Right renal pelvis (tissue), 4 donors: ENCODE measurements at regions not wholly inside any gene's neighbourhood (a gene's known extent, or its start where the extent isn't known, plus 50 kb on each side); places are given as distances from the start of the nearest gene placed in this dataset.

Source experiments
- DNase-seq, 4 donors: peaks; one replicate each; pipeline ENCODE4 v3.0.0-alpha.2; 2013; ENCODE audit warnings: low read depth in 4 of 4, low spot score in 3 of 4, missing footprints in 1 of 4

DNA sequence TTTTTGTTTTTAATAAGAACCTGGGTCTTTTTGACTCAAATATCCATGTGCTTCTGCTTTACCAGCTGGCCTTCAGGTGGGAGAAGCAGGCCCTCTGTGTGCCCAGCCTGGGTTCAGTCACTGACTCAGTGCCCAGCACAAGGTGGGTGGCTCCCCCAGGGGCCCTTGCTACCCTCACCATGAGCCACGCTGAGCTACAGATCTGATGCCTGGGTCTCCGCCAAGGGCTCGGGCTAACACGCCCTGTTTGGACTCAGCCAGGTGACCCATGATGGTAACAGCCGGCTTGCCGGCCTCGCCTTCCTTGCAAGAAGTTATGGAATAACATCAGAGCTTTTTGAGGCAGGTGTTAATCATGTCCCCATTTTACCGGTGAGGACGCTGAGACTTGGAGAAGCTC lies 109.5 kb upstream of the NLRP1 start:
- DNase-seq = no peak

DNA sequence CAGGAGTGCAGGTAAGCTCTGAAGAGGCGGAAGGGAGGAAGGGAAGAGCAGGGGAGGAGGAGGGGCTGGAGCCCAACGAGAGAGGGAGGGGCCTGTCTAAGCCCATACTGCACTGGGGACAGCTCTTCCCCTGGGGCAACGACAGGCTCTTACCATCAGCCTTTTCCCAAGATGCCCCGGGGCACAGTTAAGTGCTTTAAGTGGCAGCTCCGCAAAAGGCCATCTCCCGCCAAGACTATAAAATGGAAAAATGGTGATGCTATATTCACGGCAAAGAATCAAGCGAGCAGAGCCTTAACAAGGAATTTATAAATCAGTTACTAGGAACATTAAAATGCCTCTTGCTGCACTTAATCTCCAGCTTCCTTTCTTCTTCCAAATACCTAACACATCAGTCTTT lies 110.2 kb upstream of the NLRP1 start:
- peak in 2 of 4 donors; percentile 22 to 44 for DNase-seq

DNA sequence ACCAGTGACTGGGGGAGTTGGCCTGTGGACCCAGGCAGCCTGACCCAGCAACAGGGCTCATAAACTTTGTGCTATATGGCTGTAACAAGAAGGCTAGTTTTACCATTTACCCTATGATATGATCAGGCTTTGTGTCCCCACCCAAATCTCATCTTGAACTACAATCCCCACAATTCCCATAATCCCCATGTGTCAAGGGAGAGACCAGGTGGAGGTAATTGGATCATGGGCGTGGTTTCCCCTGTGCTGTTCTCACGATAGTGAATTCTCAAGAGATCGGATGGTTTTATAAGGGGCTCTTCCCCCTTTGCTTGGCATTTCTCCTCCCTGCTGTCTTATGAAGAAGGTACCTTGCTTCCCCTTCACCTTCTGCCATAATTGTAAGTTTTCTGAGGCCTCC lies 111.2 kb upstream of the NLRP1 start:
- DNase-seq = no peak

DNA sequence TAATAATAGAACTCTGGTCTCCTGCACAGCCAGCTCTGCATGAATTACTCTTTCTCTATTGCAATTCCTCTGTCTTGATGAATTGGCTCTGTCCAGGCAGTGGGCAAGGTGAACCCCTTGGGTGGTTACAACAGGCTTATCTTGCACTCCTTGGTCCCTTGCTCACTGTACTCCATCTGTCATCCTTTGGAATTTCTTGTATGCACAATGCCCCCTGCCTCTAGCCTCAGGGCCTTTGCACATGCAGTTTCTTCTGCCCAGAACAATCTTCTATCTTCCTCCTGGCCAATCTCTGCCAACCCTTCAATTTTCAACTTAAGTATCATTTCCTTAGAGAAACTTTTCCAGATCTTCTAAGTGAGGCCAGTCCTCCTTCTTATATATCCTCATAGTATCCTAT lies 114.7 kb upstream of the NLRP1 start:
- no peak for DNase-seq

DNA sequence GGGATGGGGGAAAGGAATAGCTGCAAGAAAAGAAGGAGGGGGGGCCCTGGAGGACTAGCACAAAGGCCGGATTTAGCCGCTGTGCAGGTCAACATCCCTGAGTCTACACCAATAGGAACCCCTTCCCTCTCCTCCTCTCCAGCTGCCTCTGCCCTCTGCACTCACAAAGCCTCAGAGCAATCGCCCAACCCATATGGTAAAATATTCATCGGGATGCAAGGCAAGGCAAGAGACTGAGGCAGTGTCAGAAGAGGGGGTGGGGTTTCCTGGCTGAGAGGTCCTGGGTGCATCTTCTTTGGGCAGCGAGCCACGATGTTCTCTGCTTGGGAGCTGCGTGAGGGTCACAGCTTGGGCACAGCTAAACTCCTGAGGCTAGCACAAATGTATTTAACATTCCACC lies 115.5 kb upstream of the NLRP1 start:
- no peak for DNase-seq

DNA sequence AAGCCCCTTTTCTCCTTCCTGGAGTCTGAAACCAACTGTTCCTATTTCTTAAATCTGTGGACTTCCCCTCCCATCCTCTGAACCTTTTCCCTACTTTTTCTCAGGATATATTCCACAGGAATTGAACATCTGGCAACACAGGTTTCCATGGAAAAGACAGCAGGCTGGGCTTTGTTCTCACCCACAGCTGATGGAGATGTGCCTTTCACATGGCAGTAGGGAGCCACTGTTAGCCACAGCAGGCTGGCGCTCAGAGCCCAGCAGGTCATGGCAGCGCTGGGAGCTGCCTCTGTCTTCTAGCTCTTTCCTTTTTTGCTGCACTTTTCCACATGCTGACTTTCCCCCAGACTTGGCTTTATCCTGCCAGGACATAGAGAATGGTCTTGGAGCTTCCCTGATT lies 116.4 kb upstream of the NLRP1 start:
- no peak for DNase-seq

DNA sequence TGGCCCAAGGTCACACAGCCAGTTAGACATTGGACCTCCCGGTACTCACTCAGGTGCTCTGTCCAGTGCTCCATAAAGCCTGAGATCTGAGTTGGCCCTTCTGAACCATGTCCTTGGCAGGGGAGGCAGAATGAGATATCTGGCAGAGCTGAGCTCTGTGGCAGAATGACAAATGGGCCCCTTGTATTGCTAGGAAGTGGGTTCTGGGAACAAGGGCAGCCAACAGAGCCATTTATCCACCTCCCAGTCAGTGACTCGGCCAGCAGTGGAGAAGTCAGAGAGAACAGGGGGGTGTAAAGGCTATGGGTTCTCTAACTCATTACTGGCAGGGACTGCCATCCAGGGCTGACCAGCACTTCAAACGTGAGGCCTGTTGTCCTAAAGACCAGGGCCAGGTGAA lies 117.1 kb upstream of the NLRP1 start:
- DNase-seq = no peak

DNA sequence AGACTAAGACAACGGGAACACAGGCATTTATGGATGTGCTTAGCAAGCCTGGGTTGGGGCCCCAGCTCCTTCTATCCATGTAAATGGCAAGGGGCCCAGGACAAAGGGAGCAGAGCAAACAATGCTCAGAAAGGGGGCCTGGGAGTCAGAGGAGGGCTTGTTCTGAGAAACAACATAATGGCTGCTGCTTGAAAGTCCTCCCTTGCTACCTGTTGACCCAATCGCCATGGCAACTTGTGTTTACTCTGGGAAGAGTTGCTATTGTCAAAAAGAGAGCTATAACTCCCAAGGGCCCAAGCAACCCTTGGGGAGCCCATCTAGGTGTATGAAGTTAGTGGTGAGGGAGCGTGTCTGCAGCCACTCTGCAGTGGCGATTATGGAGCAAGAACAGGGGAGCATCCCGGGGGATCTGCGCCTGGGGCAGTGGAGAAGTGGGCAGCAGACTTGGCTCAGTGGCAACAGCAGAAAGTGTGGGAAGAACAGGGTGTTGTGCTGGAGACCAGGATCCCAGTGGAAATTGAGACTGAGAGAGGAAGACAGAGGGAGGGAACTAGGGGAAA lies 118.7 kb upstream of the NLRP1 start:
- no peak for DNase-seq

DNA sequence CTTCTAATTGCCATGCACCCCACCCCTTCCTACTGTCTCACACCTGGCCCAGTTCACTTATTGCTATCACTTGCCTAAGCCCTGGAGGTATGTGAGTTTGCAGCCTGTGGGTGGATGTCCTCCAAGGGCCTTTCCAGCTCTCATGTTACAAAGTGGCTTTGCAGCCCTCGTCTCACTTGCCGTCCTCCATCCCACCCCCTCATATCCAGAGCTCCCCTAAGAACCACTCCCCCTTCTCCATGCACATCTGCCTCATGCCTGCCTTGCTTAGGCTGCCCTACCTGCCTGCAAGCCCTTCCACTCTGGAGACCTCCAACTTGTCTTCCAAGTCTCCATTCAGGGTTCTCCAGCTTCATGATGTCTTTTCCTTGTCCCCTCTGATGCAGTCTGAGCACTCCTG lies 119.4 kb upstream of the NLRP1 start:
- no peak for DNase-seq

DNA sequence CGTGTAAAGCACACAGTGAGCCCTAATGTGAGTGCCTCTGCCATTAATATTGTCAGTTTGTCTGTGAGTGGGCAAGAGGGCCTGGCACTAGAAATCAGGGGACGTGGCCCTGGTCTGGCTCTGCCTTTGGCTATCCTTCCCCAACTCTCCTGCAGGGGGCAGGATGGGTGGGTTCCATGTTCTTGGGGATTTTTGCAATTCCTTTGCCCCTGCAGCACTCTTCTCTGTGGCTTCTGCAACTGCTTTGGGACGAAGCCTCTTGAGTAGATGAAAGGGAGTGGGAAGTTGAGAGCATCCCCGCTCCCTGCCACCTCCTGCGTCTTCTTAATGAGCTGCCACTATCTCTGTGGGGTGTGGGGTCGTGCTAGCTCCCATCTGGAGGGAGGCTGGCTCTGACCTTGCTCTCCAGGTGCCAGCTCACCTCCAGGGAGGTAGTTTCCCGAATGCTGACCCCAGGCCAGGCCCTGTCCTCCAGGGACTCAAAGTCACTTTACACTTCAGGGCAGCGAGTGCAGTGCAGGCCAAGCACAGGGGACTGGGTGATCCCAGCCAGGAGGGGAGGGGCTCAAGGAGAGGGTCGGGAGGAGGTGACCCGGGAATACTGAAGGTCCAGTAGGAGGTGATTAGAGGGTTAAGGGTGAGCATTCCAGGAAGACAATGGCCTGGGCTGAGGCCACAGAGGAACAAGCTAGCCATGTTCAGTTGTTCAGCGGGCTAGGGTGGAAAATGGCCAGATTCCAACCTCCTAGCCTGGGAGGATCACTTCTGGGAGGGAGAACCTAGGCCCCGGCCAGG lies 121.0 kb upstream of the NLRP1 start:
- DNase-seq = no peak

DNA sequence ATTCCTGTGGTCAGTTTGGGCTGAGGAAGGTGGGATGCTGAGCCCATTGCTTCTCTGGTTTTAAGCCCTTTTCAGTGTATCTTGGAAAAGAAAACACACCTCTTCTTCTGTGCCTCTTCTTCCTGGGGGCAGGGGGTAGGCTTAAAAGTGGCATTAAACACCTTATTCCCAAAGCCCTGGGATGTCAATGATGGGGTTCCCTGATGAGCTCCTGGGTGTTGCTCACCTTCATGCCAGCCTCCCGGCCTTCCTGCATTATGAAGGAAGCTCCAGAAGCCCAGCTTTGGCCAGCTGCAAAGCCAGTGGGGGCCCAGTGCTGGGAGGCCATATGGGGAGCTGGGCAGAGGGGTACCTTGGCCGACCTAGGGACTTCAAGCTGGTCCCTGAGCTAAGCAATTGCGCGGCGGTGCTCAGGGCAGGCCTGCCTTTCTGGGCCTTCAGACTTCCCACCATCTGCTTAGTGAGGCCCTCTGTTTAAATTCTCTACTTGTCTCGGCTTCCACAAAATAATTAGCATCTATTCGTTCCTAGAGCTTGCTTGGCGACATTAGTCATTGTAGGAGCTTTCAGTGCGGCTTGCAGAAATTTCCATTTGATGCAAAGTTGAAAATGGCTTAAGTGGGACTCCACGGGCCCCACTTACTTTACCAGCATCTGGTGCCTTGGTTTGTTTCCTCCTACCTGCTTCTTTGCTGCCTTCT lies 121.7 kb upstream of the NLRP1 start:
- DNase-seq = no peak

DNA sequence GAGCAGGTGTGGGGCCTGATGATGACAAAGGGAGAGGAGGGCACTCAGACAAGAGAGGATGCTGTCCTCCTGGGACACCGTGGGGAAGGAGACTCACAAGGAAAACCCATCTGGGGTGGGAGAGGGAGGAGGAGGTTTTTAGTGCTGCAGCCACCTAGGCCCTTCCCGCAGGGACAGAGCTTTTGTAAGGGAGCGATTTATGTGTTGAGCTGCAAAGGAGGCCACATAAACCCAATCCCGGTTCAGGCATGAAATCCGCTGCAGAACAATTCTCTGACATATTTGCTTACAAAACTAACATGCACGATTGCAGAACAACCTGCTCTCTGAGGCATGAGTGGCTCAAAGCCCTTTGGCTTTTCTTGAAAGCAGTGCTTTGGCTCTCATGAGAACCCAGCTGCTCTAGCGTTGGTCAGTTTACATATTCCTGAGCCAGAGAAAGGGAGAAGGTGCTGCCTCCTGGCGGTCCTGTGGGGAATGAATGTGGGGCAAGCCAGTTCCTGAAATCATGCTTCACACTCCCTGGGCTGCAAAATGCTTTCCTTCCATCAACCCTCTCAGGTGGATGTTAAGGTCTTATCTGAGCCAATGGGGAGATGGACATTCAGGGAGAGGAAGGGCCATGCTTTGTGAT lies 122.4 kb upstream of the NLRP1 start:
- peak; percentile 54 to 70 (median 56) for DNase-seq

DNA sequence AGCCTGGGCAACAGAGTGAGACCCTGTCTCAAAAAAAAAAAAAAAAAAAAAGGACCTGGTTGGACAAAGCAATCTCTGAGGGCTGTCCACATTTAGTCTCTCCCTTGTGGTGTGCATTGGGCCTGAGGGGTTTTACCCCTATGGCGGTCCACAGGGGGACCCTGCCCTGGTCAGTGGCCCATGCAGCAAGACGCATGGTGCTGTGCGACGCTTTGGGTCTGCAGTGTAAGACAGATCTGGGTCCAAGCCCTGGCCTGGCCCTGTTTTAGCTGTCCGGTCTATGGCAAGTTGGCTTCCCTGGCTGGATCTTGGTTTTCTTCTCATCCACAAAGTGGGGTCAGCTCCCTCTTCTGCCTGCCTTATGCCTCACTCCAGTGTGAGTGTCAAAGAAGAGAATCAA lies 123.2 kb upstream of the NLRP1 start:
- DNase-seq = no peak

DNA sequence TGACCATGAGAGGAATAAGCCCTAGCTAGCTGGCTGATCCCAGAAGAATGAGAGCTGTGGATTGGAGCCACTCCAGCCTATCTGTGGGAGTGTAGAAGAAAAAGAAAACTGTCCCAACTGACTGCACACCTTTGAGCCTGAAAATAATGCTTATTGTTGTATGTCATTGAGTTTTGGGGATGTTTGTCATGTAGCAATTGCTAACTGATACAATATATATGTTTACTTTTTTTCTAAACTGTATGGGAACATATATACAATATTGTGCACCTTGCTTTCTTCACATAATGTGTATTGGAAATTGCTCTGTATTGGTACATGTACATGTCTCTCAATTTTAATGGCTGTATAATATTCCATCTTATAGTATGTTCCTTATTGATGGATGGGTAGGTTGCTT lies 124.0 kb upstream of the NLRP1 start:
- DNase-seq = no peak

DNA sequence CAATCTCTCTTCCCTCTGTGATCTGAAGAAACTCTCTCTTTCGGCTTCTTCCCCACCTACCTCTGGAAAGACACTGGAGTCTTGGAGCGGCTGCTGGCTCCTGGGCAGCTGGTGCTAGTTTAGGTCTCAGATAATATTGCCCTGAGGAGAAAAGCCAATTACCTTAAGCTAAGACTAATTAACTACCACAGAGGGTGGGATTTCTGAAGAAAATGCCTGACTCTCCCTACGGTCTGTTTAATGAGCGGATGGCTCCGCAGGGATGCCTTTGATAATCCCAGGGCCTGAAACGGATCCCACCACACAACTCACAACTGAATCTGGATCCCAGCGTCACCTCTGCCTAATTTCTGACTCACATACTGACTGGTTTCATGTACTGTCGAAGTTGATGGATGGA lies 127.0 kb upstream of the NLRP1 start:
- no peak for DNase-seq

DNA sequence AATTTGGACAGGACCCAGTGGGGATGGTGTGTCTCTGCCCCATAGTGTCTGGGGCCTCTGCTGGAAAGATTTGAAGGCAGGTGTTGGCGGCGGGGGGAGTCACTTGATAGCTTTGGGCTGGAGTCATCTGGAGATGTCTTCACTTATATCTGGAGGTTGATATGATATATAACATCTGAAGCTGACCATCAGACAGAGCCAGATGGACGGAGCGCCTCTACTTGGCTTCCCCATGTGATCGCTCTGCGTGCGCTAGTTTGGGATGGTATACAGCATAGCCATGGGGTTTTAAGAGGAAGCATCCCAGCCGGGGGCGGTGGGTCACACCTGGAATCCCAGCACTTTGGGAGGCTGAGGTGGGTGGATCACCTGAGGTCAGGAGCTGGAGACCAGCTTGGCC lies 130.7 kb upstream of the NLRP1 start:
- no peak for DNase-seq

DNA sequence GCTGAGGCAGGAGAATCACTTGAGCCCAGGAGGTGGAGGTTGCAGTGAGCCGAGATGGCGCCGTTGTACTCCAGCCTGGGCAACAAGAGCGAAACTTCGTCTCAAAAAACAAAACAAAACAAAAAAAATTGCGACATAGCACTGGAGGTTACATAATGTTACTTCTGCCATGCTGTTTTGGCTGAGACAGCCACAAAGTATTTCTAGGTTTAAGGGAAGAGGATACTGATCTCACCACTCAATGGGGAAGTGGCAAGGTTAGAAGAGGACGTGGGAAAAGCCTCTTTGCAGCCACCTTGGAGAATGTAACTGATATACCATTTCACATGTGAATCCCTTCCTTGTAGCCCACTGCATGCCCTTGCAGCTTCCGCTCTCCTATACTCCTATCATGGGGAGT lies 131.2 kb upstream of the NLRP1 start:
- no peak for DNase-seq

DNA sequence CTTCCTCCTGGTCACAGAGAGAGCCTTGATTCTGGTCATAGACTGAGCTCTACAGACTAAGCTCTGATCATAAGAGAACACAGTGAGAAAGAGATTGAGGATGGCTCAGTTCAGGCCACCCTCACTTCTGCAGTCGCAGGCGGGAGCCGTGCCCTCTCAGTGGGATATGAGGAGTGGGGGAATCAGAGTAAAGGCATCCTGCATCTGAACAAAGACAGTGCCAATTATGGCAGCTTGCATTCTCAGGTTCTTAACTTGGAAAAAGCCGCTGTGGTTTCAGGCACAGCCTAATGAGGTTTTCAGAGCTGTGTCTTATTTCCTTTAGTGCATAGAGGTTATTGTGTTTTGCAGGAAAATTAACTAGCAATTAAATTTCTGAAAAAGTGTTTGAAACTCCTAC lies 134.4 kb upstream of the NLRP1 start:
- no peak for DNase-seq

DNA sequence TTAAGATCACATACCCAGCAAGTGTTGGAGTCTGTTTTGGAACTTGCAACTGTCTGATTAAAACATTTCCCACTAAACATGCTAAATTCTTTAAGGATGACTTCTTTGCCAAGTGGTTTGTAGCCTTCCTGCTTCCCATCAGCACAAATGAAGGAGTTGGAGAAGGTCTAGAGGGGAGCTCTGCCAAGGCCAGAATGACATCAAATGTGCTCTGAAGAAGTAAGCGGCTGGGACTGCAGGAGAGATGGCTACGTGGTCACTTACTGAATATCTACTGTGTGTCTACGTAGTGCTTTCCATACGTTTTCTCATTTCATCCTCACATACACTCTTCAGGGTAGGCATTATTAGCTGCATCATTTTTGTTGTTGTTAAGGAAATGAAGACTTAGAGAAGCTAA lies 135.7 kb upstream of the NLRP1 start:
- no peak for DNase-seq

DNA sequence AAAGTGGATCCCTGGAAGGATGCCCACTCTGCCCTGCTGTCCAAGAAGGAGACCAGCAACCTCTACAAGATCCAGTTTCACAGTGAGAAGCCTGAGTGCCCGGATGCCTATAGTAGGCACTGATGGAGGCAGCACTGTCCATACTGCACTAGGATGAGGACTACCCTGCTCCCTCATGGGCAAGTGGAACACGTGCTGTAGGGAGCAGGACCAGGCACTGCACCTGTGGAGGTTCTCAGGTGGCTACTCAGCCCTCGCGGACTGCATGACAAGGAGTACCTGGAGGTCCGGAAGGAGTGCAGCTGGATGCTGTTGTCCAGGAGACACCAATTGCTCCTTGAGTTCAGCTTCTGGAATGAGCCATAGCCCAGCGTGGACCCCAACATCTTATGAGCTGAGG lies 146.1 kb upstream of the NLRP1 start:
- no peak for DNase-seq

DNA sequence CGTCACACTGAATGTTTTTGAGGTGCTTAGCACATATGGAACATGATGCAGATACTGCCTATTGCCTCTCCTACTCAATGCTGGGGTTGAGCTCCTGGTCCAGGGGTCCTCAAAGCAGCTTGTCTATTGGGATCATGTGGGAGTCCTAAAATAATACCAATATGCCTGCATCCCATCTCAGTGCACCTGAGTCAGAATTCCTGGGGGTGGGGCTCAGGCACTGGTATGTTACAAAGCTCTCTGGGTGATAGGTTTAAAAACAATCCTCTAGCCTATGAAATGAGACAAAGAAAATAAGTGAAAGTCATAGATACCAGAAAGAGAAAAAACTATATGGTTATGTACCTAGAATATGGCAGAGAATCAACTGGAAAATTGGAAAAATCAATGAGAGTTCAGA lies 156.6 kb upstream of the NLRP1 start:
- no peak for DNase-seq

DNA sequence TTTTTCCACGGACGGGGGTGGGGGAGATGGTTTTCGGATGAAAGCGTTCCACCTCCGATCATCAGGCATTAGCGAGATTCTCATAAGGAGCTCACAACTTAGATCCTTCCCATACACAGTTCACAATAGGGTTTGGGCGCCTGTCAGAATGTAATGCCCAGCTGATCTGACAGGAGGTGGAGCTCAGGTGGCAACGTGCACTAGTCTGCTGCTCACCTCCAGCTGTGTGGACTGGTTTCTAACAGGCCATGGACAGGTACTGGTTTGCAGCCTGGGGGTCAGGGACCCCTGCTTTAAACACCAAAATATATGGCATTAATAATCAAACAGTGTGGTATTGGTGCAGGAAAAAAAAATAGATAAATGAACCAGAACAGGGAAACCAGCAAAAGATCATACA lies 157.5 kb upstream of the NLRP1 start:
- DNase-seq = no peak
